Endothelial cell of umbilical vein (primary cell): ENCODE measurements at regions not wholly inside any gene's neighbourhood (a gene's known extent, or its start where the extent isn't known, plus 50 kb on each side); places are given as distances from the start of the nearest gene placed in this dataset.
A peak's percentile ranks its signal among the peaks of the same experiment; 100 is the strongest.

ENCODE experiments used
- EZH2 ChIP-seq: IDR thresholded peaks from 2 replicates; pipeline ENCODE4 v1.6.1; 2012; ENCODE audit warnings: borderline replicate concordance, low read depth, mild to moderate bottlenecking, moderate library complexity, low read length, inconsistent platforms; ENCODE audit not compliant: severe bottlenecking
- FOS ChIP-seq: IDR thresholded peaks from 2 replicates; pipeline ENCODE4 v1.6.1; 2011; ENCODE audit warnings: mild to moderate bottlenecking, low read length, moderate library complexity, borderline replicate concordance; ENCODE audit not compliant: insufficient read depth
- GATA2 ChIP-seq: IDR thresholded peaks from 2 replicates; pipeline ENCODE4 v1.7.0; 2011; ENCODE audit warnings: low read depth, mild to moderate bottlenecking, moderate library complexity, mixed read lengths, low read length; ENCODE audit not compliant: insufficient read length, insufficient read depth
- MYC ChIP-seq: IDR thresholded peaks from one replicate; pipeline ENCODE4 v1.6.1; 2011; ENCODE audit warnings: mild to moderate bottlenecking, low read depth, low read length
- POLR2A ChIP-seq: IDR thresholded peaks from 2 replicates; pipeline ENCODE4 v1.6.1; 2012; ENCODE audit warnings: low read depth, mild to moderate bottlenecking, control low read depth, low read length
- POLR2AphosphoS5 ChIP-seq: IDR thresholded peaks from 2 replicates; pipeline ENCODE4 v1.6.1; 2012; ENCODE audit warnings: low read depth, mild to moderate bottlenecking, control low read depth, low read length, moderate library complexity; ENCODE audit not compliant: insufficient read depth
- TF ChIP-seq, protein P1 (sequence below), 2 donors: IDR thresholded peaks; 1 replicate in 1 of 2; 2 replicates in 1 of 2; pipeline ENCODE4 v1.5.1; 2011; ENCODE audit warnings: low read length in 2 of 2, mild to moderate bottlenecking in 2 of 2, moderate library complexity in 2 of 2, control low read depth in 1 of 2, inconsistent platforms in 1 of 2, low read depth in 1 of 2; ENCODE audit not compliant: insufficient read depth in 1 of 2; ENCODE audit errors: extremely low read depth in 1 of 2
- TF ChIP-seq, protein P2 (sequence below): IDR thresholded peaks from 2 replicates; pipeline ENCODE4 v1.6.1; 2011; ENCODE audit not compliant: insufficient read depth, insufficient read length

DNA sequence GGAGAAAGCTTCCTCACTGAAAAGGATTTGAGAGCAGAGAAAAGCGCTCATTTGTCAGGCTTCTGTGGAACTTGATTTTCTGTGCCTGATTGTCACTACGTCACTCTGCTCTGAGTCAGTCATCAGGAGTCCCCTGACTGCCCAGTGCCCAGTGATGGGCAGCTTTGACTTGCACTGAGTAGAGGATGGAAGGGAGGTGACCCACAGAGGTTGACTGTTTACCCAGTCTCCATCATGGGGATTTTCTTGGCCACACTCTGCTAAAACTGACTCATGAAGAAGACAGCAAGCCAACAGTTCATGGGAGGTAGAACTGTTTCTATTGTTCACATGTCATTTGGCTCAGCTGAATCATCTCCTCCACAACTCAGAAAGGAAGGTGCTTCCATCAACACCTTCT is 82.1 kb upstream of the DUSP10 start:
- TF ChIP-seq, protein P1, sequence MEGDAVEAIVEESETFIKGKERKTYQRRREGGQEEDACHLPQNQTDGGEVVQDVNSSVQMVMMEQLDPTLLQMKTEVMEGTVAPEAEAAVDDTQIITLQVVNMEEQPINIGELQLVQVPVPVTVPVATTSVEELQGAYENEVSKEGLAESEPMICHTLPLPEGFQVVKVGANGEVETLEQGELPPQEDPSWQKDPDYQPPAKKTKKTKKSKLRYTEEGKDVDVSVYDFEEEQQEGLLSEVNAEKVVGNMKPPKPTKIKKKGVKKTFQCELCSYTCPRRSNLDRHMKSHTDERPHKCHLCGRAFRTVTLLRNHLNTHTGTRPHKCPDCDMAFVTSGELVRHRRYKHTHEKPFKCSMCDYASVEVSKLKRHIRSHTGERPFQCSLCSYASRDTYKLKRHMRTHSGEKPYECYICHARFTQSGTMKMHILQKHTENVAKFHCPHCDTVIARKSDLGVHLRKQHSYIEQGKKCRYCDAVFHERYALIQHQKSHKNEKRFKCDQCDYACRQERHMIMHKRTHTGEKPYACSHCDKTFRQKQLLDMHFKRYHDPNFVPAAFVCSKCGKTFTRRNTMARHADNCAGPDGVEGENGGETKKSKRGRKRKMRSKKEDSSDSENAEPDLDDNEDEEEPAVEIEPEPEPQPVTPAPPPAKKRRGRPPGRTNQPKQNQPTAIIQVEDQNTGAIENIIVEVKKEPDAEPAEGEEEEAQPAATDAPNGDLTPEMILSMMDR (IDR thresholded peaks at IDR 0.05; ENCODE audit: extremely low read depth in 1 of 2, insufficient read depth in 1 of 2, low read depth in 1 of 2, low read length in 2 of 2) = no peak
- TF ChIP-seq, protein P2, sequence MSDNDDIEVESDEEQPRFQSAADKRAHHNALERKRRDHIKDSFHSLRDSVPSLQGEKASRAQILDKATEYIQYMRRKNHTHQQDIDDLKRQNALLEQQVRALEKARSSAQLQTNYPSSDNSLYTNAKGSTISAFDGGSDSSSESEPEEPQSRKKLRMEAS = no peak
- TF ChIP-seq POLR2AphosphoS5 = peak; percentile 37
- peak; percentile 82 for TF ChIP-seq FOS
- no peak for TF ChIP-seq POLR2A
- no peak for TF ChIP-seq EZH2
- TF ChIP-seq GATA2 = no peak
- TF ChIP-seq MYC = no peak
